SU-DHL-6 (cell line): ENCODE measurements at regions not wholly inside any gene's neighbourhood (a gene's known extent, or its start where the extent isn't known, plus 50 kb on each side); places are given as distances from the start of the nearest gene placed in this dataset.

ENCODE experiments used
- H2AFZ ChIP-seq: fragments of 200-600 bp; sonication (generic); 2 replicates; pipeline ENCODE4 v1.6.1; 2014; ENCODE audit warnings: low read depth, mild to moderate bottlenecking, moderate library complexity, mixed read lengths, antibody characterized with exemption, low read length; ENCODE audit not compliant: severe bottlenecking
- H3F3A ChIP-seq: fragments of 200-600 bp; shearing (Covaris generic); 2 replicates; pipeline ENCODE4 v1.6.0; 2016; ENCODE audit warnings: antibody characterized with exemption, mild to moderate bottlenecking; ENCODE audit not compliant: insufficient read depth
- H3K27ac ChIP-seq: fragments of 200-600 bp; sonication (generic); 2 replicates; pipeline ENCODE4 v1.5.1; 2016; ENCODE audit warnings: low read depth, mild to moderate bottlenecking, low read length, moderate library complexity, mixed read lengths
- H3K27me3 ChIP-seq: fragments of 200-600 bp; sonication (generic), shearing (Covaris generic); 2 replicates; pipeline ENCODE4 v1.6.0; 2014; ENCODE audit warnings: mild to moderate bottlenecking, low read length
- H3K36me3 ChIP-seq: fragments of 200-600 bp; sonication (generic); 2 replicates; pipeline ENCODE4 v1.6.1; 2014; ENCODE audit warnings: mild to moderate bottlenecking, low read length, mixed read lengths
- H3K4me2 ChIP-seq: fragments of 300-600, 200-600 bp; shearing (Covaris generic), sonication (generic); 2 replicates; pipeline ENCODE4 v1.6.0; 2014; ENCODE audit warnings: low read length, low read depth, mild to moderate bottlenecking; ENCODE audit not compliant: poor library complexity, severe bottlenecking
- H3K4me3 ChIP-seq: fragments of 200-600 bp; sonication (generic); 2 replicates; pipeline ENCODE4 v1.5.1; 2014; ENCODE audit warnings: antibody characterized with exemption, low read length, mild to moderate bottlenecking, mixed read lengths; ENCODE audit not compliant: insufficient read depth, poor library complexity, severe bottlenecking
- H3K79me2 ChIP-seq: fragments of 200-600 bp; sonication (generic); 2 replicates; pipeline ENCODE4 v1.6.1; 2014; ENCODE audit warnings: mild to moderate bottlenecking, low read length, moderate library complexity; ENCODE audit not compliant: insufficient read depth
- H3K9ac ChIP-seq: fragments of 200-600 bp; sonication (generic); 2 replicates; pipeline ENCODE4 v1.7.0; 2014; ENCODE audit warnings: mild to moderate bottlenecking, low read length
- H3K9me2 ChIP-seq: fragments of 200-600 bp; sonication (generic); replicated peaks from 2 replicates; pipeline ENCODE4 v1.6.1; 2014; ENCODE audit warnings: low read length; ENCODE audit not compliant: insufficient read depth
- H3K9me3 ChIP-seq: fragments of 200-600 bp; sonication (generic); 2 replicates; pipeline ENCODE4 v1.6.1; 2014; ENCODE audit warnings: low read length, mixed read lengths; ENCODE audit not compliant: insufficient read depth
- H4K20me1 ChIP-seq: fragments of 200-600 bp; sonication (generic); 2 replicates; pipeline ENCODE4 v1.6.1; 2014; ENCODE audit warnings: low read depth, mild to moderate bottlenecking, antibody characterized with exemption, low read length, moderate library complexity, mixed read lengths
- EZH2phosphoT487 ChIP-seq: fragments of 200-600 bp; sonication (generic), shearing (Covaris generic); conservative IDR thresholded peaks from 2 replicates; pipeline ENCODE4 v1.6.1; 2018; ENCODE audit warnings: mild to moderate bottlenecking, antibody characterized with exemption, low read length, moderate library complexity, mixed read lengths
- TF ChIP-seq, protein P1 (sequence below): fragments of 200-600 bp; sonication (generic); IDR thresholded peaks from one replicate; pipeline ENCODE4 v1.5.1; 2017; ENCODE audit warnings: antibody characterized with exemption, mild to moderate bottlenecking, low read length, moderate library complexity; ENCODE audit not compliant: insufficient read depth, poor library complexity, severe bottlenecking

DNA sequence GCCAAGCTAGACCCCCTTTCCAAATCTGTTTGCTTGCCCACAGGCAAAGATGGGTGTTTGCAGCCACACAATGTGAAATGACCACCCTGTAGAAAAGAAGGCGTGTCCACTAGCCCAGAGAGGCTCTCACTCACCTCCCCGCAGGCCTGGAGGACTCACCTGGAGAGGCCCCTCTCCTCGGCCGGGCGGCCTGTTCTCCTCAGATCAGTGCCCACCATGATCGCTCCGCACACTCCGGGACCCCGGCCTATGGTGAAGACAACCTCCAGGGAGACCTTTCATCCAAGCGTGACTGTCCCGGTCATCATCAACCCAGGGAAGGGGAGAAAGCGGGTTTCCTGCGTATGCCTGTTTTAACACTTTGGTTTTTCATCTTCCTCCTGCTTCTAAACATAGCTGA, 328.7 kb upstream of the SALL3 start:
- no peak overlapping the region for H3K27ac ChIP-seq
- H3K79me2 ChIP-seq, result no peaks in the 10 kb centered on the region
- H3F3A ChIP-seq, result no peaks in the 10 kb centered on the region
- H3K9me3 ChIP-seq, result no peaks in the 10 kb centered on the region
- no peaks in the 10 kb centered on the region for H4K20me1 ChIP-seq
- H3K4me2 ChIP-seq, result no peak overlapping the region
- no peak overlapping the region for H3K9ac ChIP-seq
- H3K4me3 ChIP-seq, result no peak overlapping the region
- TF ChIP-seq EZH2phosphoT487, result no peak
- TF ChIP-seq, protein P1, sequence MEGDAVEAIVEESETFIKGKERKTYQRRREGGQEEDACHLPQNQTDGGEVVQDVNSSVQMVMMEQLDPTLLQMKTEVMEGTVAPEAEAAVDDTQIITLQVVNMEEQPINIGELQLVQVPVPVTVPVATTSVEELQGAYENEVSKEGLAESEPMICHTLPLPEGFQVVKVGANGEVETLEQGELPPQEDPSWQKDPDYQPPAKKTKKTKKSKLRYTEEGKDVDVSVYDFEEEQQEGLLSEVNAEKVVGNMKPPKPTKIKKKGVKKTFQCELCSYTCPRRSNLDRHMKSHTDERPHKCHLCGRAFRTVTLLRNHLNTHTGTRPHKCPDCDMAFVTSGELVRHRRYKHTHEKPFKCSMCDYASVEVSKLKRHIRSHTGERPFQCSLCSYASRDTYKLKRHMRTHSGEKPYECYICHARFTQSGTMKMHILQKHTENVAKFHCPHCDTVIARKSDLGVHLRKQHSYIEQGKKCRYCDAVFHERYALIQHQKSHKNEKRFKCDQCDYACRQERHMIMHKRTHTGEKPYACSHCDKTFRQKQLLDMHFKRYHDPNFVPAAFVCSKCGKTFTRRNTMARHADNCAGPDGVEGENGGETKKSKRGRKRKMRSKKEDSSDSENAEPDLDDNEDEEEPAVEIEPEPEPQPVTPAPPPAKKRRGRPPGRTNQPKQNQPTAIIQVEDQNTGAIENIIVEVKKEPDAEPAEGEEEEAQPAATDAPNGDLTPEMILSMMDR, result no peak
- no peak overlapping the region for H2AFZ ChIP-seq
- no peaks in the 10 kb centered on the region for H3K36me3 ChIP-seq
- H3K9me2 ChIP-seq, result no peaks in the 10 kb centered on the region
- H3K27me3 ChIP-seq, result no peaks in the 10 kb centered on the region

DNA sequence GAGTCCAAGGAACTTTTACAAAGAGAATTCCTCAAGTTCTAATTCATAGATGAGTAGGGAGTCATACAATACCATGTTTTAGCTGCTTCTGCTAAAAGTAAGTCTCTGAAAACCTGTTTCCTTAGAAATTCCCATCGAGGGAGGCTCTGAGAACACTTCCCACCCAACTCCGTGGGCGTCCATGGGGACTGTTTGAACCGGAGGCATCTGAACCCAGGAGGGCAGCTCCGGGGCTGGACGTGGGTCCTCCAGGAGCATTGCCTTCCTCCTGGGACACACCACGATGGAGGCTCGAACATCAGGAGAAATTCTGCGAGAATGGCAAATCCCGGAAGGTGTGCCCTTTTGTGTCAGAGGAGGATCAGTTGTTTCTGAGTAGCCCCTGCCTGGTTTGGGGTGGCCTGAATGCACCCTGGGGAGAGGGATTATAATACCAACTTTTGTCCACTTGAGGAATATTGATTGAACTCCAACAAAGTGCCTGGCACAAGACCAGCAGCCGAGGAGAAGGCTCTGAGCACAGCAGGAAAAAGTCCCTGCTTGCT, 327.5 kb upstream of the SALL3 start:
- no peak for TF ChIP-seq EZH2phosphoT487
- TF ChIP-seq, protein P1, result no peak
- Histone ChIP-seq H3K9me2 (no peaks in the 10 kb centered on the region), H3K9ac (no peak overlapping the region), H3K79me2 (no peaks in the 10 kb centered on the region), H3K27ac (no peak overlapping the region), H3K9me3 (no peaks in the 10 kb centered on the region), H2AFZ (no peak overlapping the region), H3F3A (no peaks in the 10 kb centered on the region), H4K20me1 (no peaks in the 10 kb centered on the region), H3K4me3 (no peak overlapping the region), H3K36me3 (no peaks in the 10 kb centered on the region), H3K27me3 (no peaks in the 10 kb centered on the region), H3K4me2 (no peak overlapping the region)

DNA sequence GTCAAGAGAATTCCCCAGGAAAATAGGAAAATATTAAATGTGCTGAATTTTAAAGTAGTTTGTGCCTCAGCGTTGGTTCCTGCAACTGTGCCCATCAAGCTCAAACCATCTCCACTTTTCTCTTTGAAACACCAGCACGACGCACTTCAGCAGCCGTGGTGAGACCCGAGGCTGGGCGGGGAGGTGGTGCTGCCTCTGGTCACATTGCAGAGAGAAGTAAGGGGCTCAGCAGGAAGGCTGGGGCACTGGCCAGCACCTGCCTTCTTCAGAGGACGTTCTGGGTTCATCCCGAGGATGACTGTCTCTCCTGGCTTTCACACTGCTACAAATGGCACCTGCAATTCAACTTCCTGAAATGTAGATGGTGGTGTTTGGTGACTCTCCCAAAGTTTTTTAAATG, 323.7 kb upstream of the SALL3 start:
- Histone ChIP-seq H3K9me3 (no peaks in the 10 kb centered on the region), H3K79me2 (no peaks in the 10 kb centered on the region), H3K4me3 (no peak overlapping the region), H3K36me3 (no peaks in the 10 kb centered on the region), H3F3A (no peaks in the 10 kb centered on the region), H4K20me1 (no peaks in the 10 kb centered on the region), H3K4me2 (no peak overlapping the region), H3K9me2 (no peaks in the 10 kb centered on the region), H3K27ac (no peak overlapping the region), H2AFZ (no peak overlapping the region), H3K9ac (no peak overlapping the region), H3K27me3 (no peaks in the 10 kb centered on the region)
- TF ChIP-seq EZH2phosphoT487, result no peak
- TF ChIP-seq, protein P1, result no peak
